Peyer's patch (tissue), 4 donors: ENCODE measurements at regions not wholly inside any gene's neighbourhood (a gene's known extent, or its start where the extent isn't known, plus 50 kb on each side); places are given as distances from the start of the nearest gene placed in this dataset.

Source experiments
- DNase-seq, 3 donors: peaks; one replicate each; pipeline ENCODE4 v3.0.0-alpha.2; 2017 to 2019
- H3K27ac ChIP-seq, 4 donors: fragments of 200-600 bp; sonication (generic); one replicate each; pipeline ENCODE4 v1.5.1; 2016 to 2019
- H3K27me3 ChIP-seq, 2 donors: fragments of 200-600 bp; sonication (generic); one replicate each; pipeline ENCODE4 v1.5.1; 2019
- H3K36me3 ChIP-seq, 3 donors: fragments of 200-600 bp; sonication (generic); one replicate each; pipeline ENCODE4 v1.5.1; 2016 to 2019
- H3K4me1 ChIP-seq, 4 donors: fragments of 200-600 bp; sonication (generic); one replicate each; pipeline ENCODE4 v1.5.1; 2016 to 2019
- H3K4me3 ChIP-seq, 4 donors: fragments of 200-600 bp; sonication (generic); 1 replicate in 3 of 4; 2 replicates in 1 of 4; pipeline ENCODE4 v1.5.1; 2016 to 2019; ENCODE audit warnings: mild to moderate bottlenecking in 1 of 4
- H3K9me3 ChIP-seq, 4 donors: fragments of 200-600 bp; sonication (generic); one replicate each; pipeline ENCODE4 v1.5.1; 2016 to 2019; ENCODE audit warnings: mild to moderate bottlenecking in 1 of 4
- CTCF ChIP-seq, 6 experiments: fragments of 450-650 bp in 4 of 6; fragments of 200-600 bp in 2 of 6; sonication (generic) in 1 of 6; IDR thresholded peaks; one replicate each; pipeline ENCODE4 v1.5.1; 2017 to 2019; ENCODE audit warnings: antibody characterized with exemption in 6 of 6, mild to moderate bottlenecking in 3 of 6, moderate library complexity in 1 of 6
- POLR2A ChIP-seq, 2 donors: fragments of 450-650 bp; IDR thresholded peaks; one replicate each; pipeline ENCODE4 v1.5.1; 2017; ENCODE audit warnings: antibody characterized with exemption in 2 of 2, mild to moderate bottlenecking in 2 of 2, moderate library complexity in 2 of 2

GRCh38 chr4:3709061-3709845 is 56.9 kb upstream of the ADRA2C start:
- Histone ChIP-seq H3K27ac (no peak overlapping the region), H3K4me1 (no peaks in the 10 kb centered on the region), H3K36me3 (no peaks in the 10 kb centered on the region), H3K4me3 (no peak overlapping the region), H3K9me3 (no peaks in the 10 kb centered on the region), H3K27me3 (no peaks in the 10 kb centered on the region)
- TF ChIP-seq CTCF (IDR thresholded peaks at IDR 0.05) = no peak
- TF ChIP-seq POLR2A (IDR thresholded peaks at IDR 0.05) = no peak
- DNase-seq = peak in 1 of 3 donors; percentile 34

GRCh38 chr4:3708611-3709010 is 57.6 kb upstream of the ADRA2C start:
- Histone ChIP-seq H3K36me3 (no peaks in the 10 kb centered on the region), H3K4me3 (no peak overlapping the region), H3K9me3 (no peaks in the 10 kb centered on the region), H3K4me1 (no peaks in the 10 kb centered on the region), H3K27me3 (no peaks in the 10 kb centered on the region), H3K27ac (no peak overlapping the region)
- peak in 1 of 3 donors; percentile 11 for DNase-seq
- TF ChIP-seq CTCF (IDR thresholded peaks at IDR 0.05) (no peak), POLR2A (IDR thresholded peaks at IDR 0.05) (no peak)

GRCh38 chr4:3708103-3708510 is 58.1 kb upstream of the ADRA2C start:
- Histone ChIP-seq H3K27ac (no peak overlapping the region), H3K4me3 (no peak overlapping the region), H3K27me3 (no peaks in the 10 kb centered on the region), H3K4me1 (no peaks in the 10 kb centered on the region), H3K36me3 (no peaks in the 10 kb centered on the region), H3K9me3 (no peaks in the 10 kb centered on the region)
- no peak for TF ChIP-seq POLR2A (IDR thresholded peaks at IDR 0.05)
- TF ChIP-seq CTCF (IDR thresholded peaks at IDR 0.05) = no peak
- peak in 1 of 3 donors; percentile 31 for DNase-seq

GRCh38 chr4:3707423-3708102 is 58.6 kb upstream of the ADRA2C start:
- H3K36me3 ChIP-seq = no peaks in the 10 kb centered on the region
- no peaks in the 10 kb centered on the region for H3K4me1 ChIP-seq
- no peak overlapping the region for H3K27ac ChIP-seq
- peak in 1 of 3 donors; percentile 31 for DNase-seq
- no peaks in the 10 kb centered on the region for H3K27me3 ChIP-seq
- TF ChIP-seq CTCF (IDR thresholded peaks at IDR 0.05) (no peak), POLR2A (IDR thresholded peaks at IDR 0.05) (no peak)
- no peaks in the 10 kb centered on the region for H3K9me3 ChIP-seq
- H3K4me3 ChIP-seq = no peak overlapping the region

GRCh38 chr4:3706565-3707422 is 59.4 kb upstream of the ADRA2C start:
- Histone ChIP-seq H3K4me1 (no peaks in the 10 kb centered on the region), H3K27me3 (no peaks in the 10 kb centered on the region), H3K9me3 (no peaks in the 10 kb centered on the region), H3K4me3 (no peak overlapping the region), H3K27ac (no peak overlapping the region), H3K36me3 (no peaks in the 10 kb centered on the region)
- peak in 1 of 3 donors; percentile 34 for DNase-seq
- TF ChIP-seq POLR2A (IDR thresholded peaks at IDR 0.05) (no peak), CTCF (IDR thresholded peaks at IDR 0.05) (no peak)
